CD4-positive, alpha-beta T cell treated with Interleukin-1 beta for 1 hour (primary cell): ENCODE measurements at regions not wholly inside any gene's neighbourhood (a gene's known extent, or its start where the extent isn't known, plus 50 kb on each side); places are given as distances from the start of the nearest gene placed in this dataset.

ENCODE experiments used
- DNase-seq, 2 donors: peaks; one replicate each; pipeline ENCODE4 v3.0.0-alpha.2; 2020 to 2022

GRCh38 chr9:115169003-115169402 is 51.0 kb upstream of the TNC start:
- DNase-seq = no peak

GRCh38 chr9:115170358-115171073 is 52.6 kb upstream of the TNC start:
- DNase-seq = no peak

DNA sequence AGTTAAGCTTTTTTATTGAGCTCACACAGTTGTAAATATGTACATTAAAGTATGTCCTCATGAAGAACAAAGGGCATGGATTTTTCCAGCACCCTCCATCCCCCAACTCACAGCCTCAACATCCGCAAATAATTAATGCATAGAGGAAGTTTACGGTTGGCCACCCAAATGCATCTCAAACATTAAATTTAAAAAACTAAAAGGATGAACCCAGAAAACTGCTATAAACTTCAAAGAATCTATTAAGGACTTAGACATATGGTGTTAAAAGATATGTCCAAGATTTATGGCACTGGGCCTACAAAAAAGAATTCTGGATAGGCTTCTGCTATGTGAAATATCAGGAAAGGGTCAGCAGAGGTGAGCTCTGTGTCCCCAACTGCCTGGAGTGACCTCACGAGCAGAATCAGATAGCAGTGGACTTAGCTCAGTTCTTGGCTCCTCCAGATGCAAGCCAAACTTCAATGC is 54.0 kb upstream of the TNC start:
- no peak for DNase-seq

DNA sequence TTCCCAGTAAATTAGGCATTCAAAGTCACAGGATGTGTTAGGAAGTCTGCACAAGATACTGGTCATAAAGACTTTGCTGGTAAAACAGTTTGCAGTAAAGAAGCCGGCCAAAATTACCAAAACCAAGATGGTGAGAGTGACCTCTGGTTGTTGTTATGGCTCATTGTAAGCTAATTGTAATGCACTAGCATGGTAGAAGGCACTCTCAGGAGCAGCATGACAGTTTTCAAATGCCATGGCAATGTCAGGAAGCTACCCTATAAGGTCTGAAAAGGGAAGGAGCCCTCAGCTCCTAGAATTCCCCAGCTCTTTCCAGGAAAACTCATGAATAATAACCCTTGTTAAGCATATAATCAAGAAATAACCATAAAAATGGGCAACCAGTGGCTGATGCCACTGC is 64.3 kb upstream of the TNC start:
- DNase-seq = no peak

DNA sequence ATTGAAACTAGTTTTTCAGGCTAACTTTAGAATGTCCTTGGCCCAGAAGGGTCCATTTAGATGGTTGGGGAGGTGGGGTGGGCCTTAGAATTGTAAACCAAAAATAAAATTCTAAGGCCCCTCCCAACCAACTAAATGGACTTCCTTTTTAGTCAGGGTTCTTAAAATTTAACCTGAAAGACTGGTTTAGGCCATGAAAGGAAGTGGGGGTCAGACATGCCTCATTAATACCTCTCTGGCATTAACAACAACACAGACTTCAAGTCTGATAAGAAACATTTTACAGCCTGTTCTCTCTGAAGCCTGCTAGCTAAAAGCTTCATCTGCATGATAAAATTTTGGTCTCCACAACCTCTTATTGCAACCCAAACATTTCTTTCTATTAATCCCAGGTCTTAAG is 65.5 kb upstream of the TNC start:
- DNase-seq = no peak

DNA sequence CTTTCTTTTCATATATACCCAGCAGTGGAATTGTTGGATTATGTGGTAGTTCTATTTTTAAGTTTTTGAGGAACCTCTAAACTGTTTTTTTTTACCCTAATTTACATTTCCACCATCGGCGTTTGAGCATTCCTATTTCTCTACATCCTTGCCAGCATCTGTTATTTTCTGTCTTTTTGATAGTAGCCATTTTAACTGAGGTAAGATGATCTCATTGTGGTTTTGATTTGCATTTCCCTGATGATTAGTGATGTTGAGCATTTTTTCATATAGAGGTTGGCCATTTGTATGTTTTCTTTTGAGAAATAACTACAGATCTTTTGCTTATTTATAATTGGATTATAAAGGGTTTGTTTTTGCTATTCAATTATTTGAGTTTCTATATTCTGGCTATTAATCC is 71.7 kb upstream of the TNC start:
- DNase-seq = no peak

DNA sequence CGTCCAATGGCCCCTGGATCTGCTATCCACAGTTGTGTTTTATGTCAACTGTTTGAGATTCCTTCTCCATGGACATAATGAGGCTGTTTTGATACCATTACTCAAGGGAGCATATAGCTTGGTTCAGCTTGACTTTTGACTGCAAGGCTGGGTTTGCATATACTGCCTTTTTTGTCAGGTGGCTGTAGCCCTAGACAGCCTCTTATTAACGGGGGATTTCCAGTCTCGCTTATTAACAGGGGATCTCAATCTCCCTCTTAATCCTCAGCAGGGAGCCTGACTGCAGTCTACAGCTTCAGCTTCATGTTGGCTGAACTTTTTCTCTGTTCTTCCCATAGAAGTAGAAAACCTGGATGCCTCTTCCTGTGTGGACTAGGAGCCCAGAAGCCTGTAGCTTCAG is 73.7 kb upstream of the TNC start:
- no peak for DNase-seq

- no peak for DNase-seq
Observed at GRCh38 chr9:115192280-115192679, 74.3 kb upstream of the TNC start.

- no peak for DNase-seq
Observed at GRCh38 chr9:115192835-115193525, 75.0 kb upstream of the TNC start.

- no peak for DNase-seq
Observed at GRCh38 chr9:115193777-115194176, 75.8 kb upstream of the TNC start.

DNA sequence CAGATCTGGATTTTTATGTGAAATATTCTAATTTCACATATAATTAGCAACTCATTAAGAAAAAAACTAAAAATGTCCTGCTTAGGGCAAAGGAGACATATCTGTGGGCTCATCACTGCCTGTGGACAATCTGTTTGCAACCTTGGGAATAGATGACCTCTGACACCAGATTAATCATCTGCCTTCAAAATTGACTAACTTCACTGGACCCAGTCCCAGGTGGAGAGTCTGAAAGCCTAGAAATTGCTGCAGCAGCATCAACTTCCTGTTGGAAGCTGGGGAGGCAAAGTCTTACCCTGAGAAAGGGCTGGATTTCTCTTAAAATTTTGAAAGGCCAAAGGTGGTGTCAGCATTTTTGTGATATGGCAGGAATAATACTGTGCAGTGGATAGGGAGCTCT is 76.3 kb upstream of the TNC start:
- DNase-seq = no peak

DNA sequence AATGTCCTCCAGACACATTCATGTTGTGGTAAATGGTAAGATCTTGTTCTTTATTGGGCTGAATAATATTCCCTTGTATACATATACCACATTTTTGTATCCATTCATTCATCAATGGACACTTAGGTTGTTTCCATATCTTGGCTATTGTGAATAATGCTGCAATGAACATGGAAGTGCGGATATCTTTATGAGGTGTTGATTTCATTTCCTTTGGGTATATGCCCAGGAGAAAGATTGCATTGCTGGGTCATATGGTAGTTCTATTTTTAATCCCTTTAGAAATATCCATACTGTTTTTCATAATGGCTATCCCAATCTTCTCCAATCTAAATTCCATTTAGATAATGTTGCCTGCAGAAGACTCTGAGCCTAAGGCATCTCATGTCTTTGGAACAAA is 78.0 kb upstream of the TNC start:
- DNase-seq = no peak

GRCh38 chr9:115196919-115197318 is 79.0 kb upstream of the TNC start:
- DNase-seq = no peak

- DNase-seq = no peak
Observed at GRCh38 chr9:115198001-115198400, 80.0 kb upstream of the TNC start.

- no peak for DNase-seq
Observed at GRCh38 chr9:115200711-115201505, 83.0 kb upstream of the TNC start.

DNA sequence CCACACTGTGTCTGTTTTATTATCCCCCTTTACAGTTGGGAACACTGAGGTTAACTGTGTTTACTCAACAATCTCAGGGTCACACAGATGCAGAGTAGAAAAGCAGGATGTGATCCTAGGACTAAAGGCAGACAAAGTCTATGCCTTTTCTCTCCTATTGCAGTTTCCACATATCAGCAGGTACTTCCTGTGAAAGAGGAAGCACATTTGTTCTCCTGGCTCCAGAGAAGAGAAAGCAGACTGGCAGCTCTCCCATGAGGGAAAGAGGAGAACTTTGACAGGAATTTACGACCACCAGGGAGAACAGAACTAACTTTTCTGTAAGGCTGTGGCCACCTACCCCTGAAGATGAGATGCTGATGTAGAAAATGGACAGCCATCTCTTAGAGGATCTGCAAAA is 84.2 kb upstream of the TNC start:
- DNase-seq = no peak

DNA sequence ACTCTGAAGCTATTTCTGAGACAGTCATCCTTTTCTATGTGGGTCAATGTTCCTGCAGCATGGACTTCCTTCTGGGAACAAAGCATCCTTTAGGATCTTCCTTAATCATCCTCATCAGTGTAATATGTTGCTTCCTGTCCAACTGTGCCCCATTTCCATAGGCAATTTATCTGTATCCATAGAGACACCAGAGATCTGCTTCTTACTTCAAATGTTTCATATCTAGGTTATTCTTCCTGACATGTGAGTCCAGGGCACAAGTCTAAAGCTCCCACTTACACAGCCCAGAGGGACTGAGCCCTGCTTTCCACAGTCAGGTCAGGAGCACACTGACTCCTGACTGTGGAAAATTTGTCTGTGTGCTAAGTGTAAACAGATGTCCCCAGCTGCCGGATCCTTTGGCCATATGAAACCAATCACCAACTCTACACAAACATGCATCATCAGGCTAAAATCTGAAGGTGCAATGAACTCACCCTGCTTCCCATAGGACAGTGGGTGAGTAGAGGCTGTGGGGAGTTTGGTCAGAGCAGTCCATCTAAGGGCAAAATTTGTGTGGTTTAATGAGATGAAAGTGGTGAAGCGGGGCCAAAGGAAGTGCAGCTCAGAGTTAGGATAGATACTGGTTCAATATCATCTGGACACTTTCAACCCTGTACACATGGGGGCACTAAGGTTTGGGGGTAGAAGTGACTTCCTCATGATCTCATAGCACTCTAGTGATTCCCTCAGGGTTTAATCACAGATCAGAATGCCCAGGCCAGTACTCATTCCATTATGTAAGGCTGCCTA is 85.2 kb upstream of the TNC start:
- no peak for DNase-seq

- DNase-seq = no peak
Observed at GRCh38 chr9:115204904-115205453, 87.0 kb upstream of the TNC start.

- no peak for DNase-seq
Observed at GRCh38 chr9:115207003-115207836, 89.3 kb upstream of the TNC start.

DNA sequence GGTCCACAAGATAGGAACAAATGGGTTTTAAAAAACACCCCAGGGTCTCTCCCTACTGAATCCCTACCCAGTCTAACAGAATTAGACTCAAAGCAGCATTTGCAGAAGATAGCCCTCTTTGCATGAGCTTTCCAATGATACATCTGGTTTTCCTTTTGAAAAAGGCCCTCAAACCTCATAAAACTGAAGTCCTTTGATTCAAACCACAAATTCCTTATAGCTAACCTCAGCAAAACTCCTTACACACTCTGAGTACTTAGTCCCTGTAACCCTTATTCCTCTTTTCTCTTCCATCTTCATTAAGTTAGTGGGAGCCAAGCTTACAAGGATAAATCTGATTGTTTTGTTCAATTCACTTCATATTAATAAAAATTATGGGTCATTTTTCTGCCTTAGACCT is 90.5 kb upstream of the TNC start:
- DNase-seq = no peak

- no peak for DNase-seq
Observed at GRCh38 chr9:115209601-115210306, 91.8 kb upstream of the TNC start.
